Stimulated activated CD4-positive, alpha-beta T cell treated with anti-CD3 and anti-CD28 coated beads, Interleukin-15, amount 100 ng/mL, for 48 hours (primary cell): ENCODE measurements at regions not wholly inside any gene's neighbourhood (a gene's known extent, or its start where the extent isn't known, plus 50 kb on each side); places are given as distances from the start of the nearest gene placed in this dataset.
"Not testable (repeated sequence)": the region's sequence is repeated elsewhere in the genome, so short reads cannot be mapped to it uniquely, and the experiment has no call there.

Source experiments
- DNase-seq, 2 donors: peaks; one replicate each; pipeline ENCODE4 v3.0.0-alpha.2; 2020; ENCODE audit warnings: low read depth in 2 of 2

GRCh38 chr5:155689406-155689805 lies 637.6 kb upstream of the SGCD start:
- DNase-seq: no peak

GRCh38 chr5:155696362-155696761 lies 630.6 kb upstream of the SGCD start:
- DNase-seq: no peak

DNA sequence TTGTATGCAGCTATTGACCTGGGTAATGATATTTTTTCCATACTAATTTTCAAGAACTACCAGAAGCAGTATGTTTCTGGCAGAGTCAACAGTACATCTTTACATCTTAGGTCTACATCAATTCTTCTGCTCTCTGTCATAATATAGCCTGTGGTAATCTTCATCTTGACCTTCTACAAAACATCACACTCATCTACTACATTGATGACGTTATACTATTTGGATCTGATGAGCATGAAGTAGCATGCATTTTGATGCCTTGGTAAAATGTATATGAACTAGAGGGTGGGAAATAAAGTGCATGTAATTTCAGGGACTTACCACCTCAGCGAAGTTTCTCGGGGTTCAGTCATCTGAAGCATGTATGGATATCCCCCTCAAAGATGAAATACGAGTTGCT lies 629.7 kb upstream of the SGCD start:
- no peak for DNase-seq

- no peak for DNase-seq
These were observed 627.6 kb upstream of the SGCD start for GRCh38 chr5:155699385-155699784.

- DNase-seq: no peak
These were observed 626.6 kb upstream of the SGCD start for GRCh38 chr5:155700333-155700732.

DNA sequence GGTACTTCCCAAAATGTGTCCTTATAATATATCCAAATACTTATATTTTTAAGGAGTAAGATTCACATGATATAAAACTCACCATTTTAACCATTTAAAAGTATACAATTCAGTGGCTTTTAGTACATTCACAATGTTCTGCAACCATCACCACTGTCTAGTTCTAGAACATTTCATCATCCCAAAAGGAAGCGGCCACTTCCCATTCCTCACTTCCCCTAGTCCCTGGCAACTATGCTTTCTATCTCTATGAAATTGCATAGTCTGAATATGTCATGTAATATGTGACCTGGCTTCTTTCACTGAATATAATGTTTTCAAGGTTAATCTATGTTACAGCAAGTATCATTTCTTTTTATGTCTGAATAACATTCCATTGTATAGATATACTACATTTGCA lies 615.1 kb upstream of the SGCD start:
- DNase-seq: no peak

GRCh38 chr5:155714435-155714834 lies 612.5 kb upstream of the SGCD start:
- DNase-seq: not testable (repeated sequence)

DNA sequence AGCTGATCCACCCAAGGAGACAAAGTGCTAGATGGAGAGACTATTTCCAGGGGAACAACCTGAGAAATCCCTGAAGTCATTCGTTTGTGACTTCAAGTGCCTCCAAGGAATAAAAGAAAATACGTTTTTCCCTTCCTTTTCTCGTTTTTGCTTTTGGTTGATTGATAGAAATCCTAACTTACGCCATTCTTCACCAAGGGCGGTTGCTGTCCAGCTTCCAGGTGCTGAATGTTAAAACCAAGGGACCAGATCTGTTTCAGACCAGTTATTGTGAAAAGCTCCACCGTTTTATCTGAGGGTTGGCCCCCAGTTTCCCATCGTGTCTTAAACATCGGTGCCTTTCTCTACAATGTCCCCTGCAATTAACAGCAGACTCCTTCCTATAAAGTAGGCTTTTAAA lies 600.7 kb upstream of the SGCD start:
- DNase-seq: no peak

GRCh38 chr5:155727512-155728145 lies 599.3 kb upstream of the SGCD start:
- DNase-seq: no peak

- DNase-seq: no peak
These were observed 598.7 kb upstream of the SGCD start for GRCh38 chr5:155728146-155728856.

DNA sequence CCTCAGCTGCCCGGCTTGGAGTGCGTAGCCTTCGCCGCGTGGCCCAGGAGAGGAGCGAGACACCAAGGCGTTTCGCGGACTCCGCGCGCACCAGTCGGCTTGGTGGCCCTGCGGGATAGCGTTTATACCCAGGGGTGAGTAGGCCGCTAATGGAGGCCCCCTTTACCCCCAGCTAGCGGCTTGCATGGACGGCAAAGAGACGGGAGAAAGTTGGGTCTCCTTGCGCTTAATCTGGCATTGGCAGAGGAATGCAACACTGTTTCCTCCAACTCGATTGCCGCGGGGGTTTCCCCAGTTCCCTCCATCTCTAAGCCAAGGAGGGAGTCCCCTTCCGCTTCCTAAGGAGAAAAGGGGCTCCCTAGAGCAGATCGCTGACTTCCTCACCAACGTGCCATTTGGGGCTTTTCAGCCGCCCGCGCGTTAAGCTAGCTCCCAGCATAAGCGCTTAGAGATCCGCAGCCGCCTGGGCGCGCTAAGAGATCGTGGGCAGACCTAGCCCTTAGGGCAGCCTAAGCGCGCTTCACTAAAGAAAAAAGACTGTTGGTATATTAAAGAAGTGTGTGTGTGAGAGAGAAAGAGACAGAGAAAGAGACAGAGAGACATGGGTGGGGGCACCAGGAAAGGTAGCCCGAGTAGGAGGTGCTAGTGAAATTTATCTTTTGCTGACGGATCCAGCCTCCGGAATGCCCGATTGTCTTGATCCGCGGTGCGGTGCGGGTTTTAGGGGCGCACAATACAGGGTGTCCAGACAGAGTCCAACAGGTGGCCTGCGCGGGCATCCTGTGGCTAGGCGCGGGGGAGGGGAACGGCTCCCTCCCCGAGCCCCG lies 597.9 kb upstream of the SGCD start:
- no peak for DNase-seq

DNA sequence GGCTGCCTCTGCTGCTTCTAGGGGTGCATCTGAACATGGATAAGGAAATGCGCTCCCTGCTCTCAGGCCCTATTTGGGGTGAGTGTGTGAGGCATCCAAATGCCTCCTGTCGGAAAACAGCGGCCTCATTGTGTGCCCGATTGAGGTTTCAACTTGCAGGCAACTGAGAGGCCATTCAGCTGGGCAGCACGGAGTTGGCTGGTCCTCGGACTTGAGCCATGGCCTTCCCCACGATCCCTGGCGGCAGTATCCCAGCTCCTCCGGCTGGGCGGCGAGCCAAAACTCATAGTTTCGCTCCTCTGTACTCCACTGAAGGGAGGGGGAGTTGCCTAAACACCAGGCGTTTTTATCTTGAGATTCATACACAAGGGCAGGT lies 597.3 kb upstream of the SGCD start:
- DNase-seq: no peak

GRCh38 chr5:155732587-155733376 lies 594.2 kb upstream of the SGCD start:
- no peak for DNase-seq

DNA sequence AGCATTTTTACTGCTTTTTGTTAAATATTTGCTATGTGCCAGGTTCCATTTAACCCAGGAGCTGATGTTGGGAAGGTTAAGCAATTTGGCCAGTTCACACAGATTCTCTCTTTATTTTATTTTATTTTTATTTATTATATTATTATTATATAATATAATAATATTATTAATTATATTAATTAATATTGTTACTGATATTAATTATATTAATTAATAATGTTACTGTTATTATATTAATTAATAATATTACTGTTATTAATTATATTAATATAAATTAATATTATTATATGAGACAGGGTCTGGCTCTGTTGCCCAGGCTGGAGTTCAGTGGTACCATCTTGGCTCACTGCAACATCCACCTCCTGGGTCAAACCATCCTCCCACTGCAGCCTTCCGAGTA lies 593.0 kb upstream of the SGCD start:
- DNase-seq: no peak

DNA sequence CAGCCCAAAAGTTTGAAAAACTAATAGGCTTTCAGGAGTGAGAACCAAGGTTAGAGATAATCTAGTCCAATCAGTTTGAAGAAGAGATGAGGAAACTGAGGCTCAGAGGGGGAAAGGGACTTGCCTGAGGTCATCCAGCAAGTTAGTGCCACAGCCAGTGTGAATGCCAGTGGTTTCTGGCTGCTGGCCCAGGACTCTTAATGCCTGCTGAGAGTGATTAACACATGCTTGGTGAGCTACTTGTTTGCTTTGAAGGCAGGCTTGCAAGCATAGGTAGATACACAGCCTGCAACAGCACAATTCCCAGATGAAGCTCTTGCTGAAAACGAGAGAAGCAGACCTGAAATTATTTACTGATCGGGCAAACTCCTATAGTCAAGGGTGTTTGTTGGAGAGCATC lies 591.6 kb upstream of the SGCD start:
- no peak for DNase-seq

DNA sequence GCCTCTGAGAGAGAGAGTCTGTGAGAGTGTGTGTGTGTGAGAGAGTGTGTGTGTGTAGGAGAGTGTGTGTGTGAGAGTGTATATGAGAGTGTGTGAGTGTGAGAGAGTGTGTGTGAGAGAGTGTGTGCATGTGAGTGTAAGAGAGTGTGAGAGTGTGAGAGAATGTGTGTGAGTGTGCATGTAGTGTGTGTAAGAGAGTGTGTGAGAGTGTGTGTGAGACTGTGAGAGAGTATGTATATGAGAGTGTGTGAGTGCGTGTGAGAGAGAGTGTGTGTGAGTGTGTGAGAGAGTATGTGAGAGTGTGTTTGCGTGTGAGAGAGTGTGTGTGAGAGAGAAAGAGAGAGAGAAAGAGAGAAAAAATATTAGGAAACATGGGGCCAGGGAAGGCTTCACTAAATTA lies 588.3 kb upstream of the SGCD start:
- DNase-seq: no peak

DNA sequence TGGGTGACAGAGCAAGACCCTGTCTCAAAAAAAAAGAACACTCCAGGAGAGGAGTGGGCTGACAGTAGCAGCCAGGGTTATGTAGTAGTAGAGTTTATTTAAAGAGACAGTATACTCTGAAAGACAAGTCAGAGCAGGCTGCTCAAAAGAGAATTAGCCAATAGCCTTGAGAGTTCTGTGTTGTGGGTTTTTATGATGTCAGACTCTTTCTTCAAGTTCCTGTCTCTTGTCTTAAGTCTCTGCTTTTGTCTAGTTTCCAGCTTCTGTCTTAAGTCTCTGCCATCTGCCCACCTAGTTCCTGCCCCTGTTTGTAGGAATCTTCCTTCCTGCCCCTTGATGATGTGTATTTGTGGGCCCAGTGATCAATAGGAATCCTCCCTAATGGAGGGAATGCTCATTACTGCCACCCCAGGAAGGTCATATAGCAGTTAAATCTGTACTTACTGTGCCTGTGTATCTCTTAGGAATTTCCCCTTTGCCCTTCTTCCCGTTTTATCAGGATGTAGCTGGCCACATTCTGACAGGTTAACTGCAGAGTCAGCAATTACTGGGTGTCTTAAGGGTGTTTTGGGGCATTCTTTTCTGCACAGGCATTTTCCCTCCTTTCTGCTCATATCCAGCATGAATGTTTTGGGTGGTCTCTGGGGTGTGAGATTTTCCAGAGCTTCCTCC lies 580.5 kb upstream of the SGCD start:
- DNase-seq: no peak

DNA sequence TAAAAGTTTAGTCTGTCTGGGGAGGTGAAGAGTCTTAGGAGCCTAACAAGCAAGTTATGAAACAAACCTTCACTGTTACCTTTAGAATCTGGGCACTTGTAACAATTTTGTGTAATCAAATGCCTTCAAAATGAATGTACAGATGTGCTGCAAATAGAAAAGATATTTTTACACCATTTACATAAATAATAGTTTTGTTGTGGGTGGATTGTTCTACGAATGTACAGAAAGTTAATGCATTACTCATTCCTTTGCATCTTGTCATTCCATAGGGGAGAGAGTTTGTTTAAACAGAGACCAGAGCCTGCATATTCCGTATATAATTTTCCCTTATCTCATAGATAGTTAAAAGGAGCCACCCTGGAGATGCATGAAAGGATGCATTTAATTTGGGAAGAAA lies 576.9 kb upstream of the SGCD start:
- no peak for DNase-seq

- DNase-seq: no peak
These were observed 576.4 kb upstream of the SGCD start for GRCh38 chr5:155750571-155750970.

DNA sequence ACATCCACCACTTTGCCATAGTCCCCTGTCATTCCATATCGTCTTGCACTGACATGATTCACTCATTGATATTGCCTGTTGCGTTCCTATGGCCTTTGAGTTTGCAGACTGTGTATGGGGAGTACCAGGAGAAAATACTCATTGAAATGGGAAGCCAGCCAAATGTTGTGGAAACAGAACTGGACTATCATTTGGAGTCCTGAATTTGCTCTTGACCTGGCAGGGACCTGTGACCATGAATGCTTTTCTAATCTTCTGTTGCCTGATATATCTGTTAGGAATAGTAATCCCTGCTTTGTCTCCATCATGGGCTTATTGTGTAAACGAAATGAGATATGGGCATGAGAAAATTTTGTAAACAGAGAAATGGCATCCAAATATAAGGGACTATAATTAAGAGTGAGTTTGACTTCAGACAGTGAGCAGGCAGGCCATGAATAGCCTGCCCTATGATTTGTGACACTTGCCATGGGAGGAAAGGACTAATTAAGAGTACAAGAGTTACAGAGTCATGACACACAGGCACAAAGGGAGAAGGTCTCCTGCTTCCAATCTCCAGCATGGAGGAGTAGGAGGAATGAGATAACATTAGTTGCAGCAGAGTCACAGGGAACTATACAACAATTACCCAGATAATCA lies 572.9 kb upstream of the SGCD start:
- DNase-seq: no peak

DNA sequence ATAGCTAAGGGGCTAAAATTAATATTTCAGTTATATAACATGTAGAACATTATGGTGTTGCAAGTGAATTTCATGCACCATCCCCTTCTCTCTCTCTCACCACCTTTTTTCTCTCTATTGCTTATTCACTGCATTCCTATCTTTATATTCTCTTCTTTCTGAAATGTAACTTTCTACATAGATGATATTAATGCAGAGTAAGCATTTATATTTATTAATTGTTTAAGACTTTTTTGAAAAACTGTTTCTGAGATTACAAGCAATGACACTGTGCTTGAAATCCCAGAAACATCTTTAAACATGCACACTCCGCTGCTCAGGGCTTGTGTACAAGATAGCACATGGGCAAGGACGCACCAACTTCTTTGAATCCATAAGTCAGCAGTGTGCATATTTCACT lies 567.7 kb upstream of the SGCD start:
- DNase-seq: no peak
